ENCODE measurements at regions not wholly inside any gene's neighbourhood (a gene's known extent, or its start where the extent isn't known, plus 50 kb on each side); places are given as distances from the start of the nearest gene placed in this dataset.
"Not testable (repeated sequence)": the region's sequence is repeated elsewhere in the genome, so short reads cannot be mapped to it uniquely, and the experiment has no call there.

- WGBS (ENCODE audit: extremely low coverage, insufficient coverage, insufficient read length), result no CpG with 5 or more reads among the region's 2 CpGs
- H3K23ac ChIP-seq (ENCODE audit: low read length), result not testable (repeated sequence)
These were observed 200.3 kb upstream of the IVNS1ABP start for GRCh38 chr1:185517301-185517700.

GRCh38 chr1:185515696-185516095 is 198.7 kb upstream of the IVNS1ABP start:
- Histone ChIP-seq H3K9me3 (ENCODE audit: insufficient read depth, low read depth, low read length) (no peaks in the 10 kb centered on the region), H4K8ac (ENCODE audit: low read depth, low read length) (no peak overlapping the region), H2AFZ (ENCODE audit: insufficient read depth, low read length, poor library complexity) (no peak overlapping the region), H3K23ac (ENCODE audit: low read length) (no peak overlapping the region), H2AK5ac (ENCODE audit: low read length) (no peak overlapping the region), H3K14ac (ENCODE audit: low read length) (no peak overlapping the region), H4K12ac (ENCODE audit: low read depth, low read length) (no peak overlapping the region), H3K27me3 (ENCODE audit: insufficient read depth, low read length) (no peaks in the 10 kb centered on the region), H3K4me2 (ENCODE audit: low read length) (no peak overlapping the region), H4K91ac (ENCODE audit: low read depth, low read length) (no peak overlapping the region), H3K79me1 (ENCODE audit: low read length) (no peaks in the 10 kb centered on the region), H3K4me3 (ENCODE audit: low read depth, low read length) (no peak overlapping the region), H2BK5ac (ENCODE audit: low read depth, low read length, poor library complexity) (no peak overlapping the region), H3K27ac (ENCODE audit: low read depth, low read length) (no peak overlapping the region), H3K4ac (ENCODE audit: low read depth, low read length) (no peak overlapping the region), H2BK12ac (ENCODE audit: low read length) (no peak overlapping the region), H3K79me2 (ENCODE audit: control insufficient read depth, insufficient read depth, low read length, poor library complexity) (no peaks in the 10 kb centered on the region), H3K36me3 (ENCODE audit: control insufficient read depth in 1 of 2, insufficient read depth in 2 of 2, low read length in 2 of 2) (peaks cover 0 to 1% of the 10 kb centered on the region in 2 experiments), H3K18ac (ENCODE audit: low read length) (no peak overlapping the region), H2BK120ac (ENCODE audit: insufficient read depth, low read length, poor library complexity) (no peak overlapping the region), H3K9ac (ENCODE audit: low read length) (no peak overlapping the region), H3K4me1 (ENCODE audit: control insufficient read depth in 1 of 2, insufficient read depth in 2 of 2, low read length in 2 of 2) (no peaks in the 10 kb centered on the region)
- no CpG with 5 or more reads among the region's 2 CpGs for WGBS (ENCODE audit: extremely low coverage, insufficient coverage, insufficient read length)
- DNase-seq, result peak in 1 of 2 donors; percentile 37

More at GRCh38 chr1:185517301-185517700, 200.3 kb upstream of the IVNS1ABP start:
- H3K36me3 ChIP-seq (ENCODE audit: control insufficient read depth in 1 of 2, insufficient read depth in 2 of 2, low read length in 2 of 2); H3K9ac ChIP-seq (ENCODE audit: low read length); H2AK5ac ChIP-seq (ENCODE audit: low read length); H3K4ac ChIP-seq (ENCODE audit: low read depth, low read length); H3K79me1 ChIP-seq (ENCODE audit: low read length); H3K9me3 ChIP-seq (ENCODE audit: insufficient read depth, low read depth, low read length); H3K18ac ChIP-seq (ENCODE audit: low read length); H2BK12ac ChIP-seq (ENCODE audit: low read length); H4K12ac ChIP-seq (ENCODE audit: low read depth, low read length); DNase-seq; H2BK120ac ChIP-seq (ENCODE audit: insufficient read depth, low read length, poor library complexity); H3K4me2 ChIP-seq (ENCODE audit: low read length); H3K79me2 ChIP-seq (ENCODE audit: control insufficient read depth, insufficient read depth, low read length, poor library complexity); H3K4me3 ChIP-seq (ENCODE audit: low read depth, low read length); H2BK5ac ChIP-seq (ENCODE audit: low read depth, low read length, poor library complexity); H3K4me1 ChIP-seq (ENCODE audit: control insufficient read depth in 1 of 2, insufficient read depth in 2 of 2, low read length in 2 of 2); H3K27ac ChIP-seq (ENCODE audit: low read depth, low read length); H4K91ac ChIP-seq (ENCODE audit: low read depth, low read length); H2AFZ ChIP-seq (ENCODE audit: insufficient read depth, low read length, poor library complexity); H3K14ac ChIP-seq (ENCODE audit: low read length); H4K8ac ChIP-seq (ENCODE audit: low read depth, low read length); H3K27me3 ChIP-seq (ENCODE audit: insufficient read depth, low read length): not testable (repeated sequence)

DNA sequence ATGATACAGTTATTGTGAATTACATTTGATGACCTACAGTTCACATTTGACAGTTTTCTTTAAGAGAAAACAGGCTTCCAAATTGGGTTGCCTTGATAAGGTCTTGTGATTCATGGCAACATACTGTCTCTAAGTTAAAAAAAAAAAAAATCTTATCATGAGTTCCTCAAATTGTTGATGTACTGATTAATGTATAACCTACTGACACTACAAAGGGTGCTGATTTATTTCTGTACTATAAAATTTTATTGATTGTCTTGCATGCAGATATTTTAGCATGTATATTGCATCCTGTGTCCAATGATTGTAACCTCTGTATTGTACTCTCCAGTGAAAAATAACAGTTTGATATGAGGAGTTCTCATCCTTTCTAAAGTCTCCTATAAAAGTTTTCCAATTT is 197.3 kb upstream of the IVNS1ABP start:
- Histone ChIP-seq H3K4ac (ENCODE audit: low read depth, low read length) (no peak overlapping the region), H4K91ac (ENCODE audit: low read depth, low read length) (no peak overlapping the region), H3K14ac (ENCODE audit: low read length) (no peak overlapping the region), H3K36me3 (ENCODE audit: control insufficient read depth in 1 of 2, insufficient read depth in 2 of 2, low read length in 2 of 2) (peaks cover 0 to 1% of the 10 kb centered on the region in 2 experiments), H3K9me3 (ENCODE audit: insufficient read depth, low read depth, low read length) (no peaks in the 10 kb centered on the region), H2AK5ac (ENCODE audit: low read length) (no peak overlapping the region), H2BK120ac (ENCODE audit: insufficient read depth, low read length, poor library complexity) (no peak overlapping the region), H2BK12ac (ENCODE audit: low read length) (no peak overlapping the region), H3K27me3 (ENCODE audit: insufficient read depth, low read length) (no peaks in the 10 kb centered on the region), H4K12ac (ENCODE audit: low read depth, low read length) (no peak overlapping the region), H3K79me2 (ENCODE audit: control insufficient read depth, insufficient read depth, low read length, poor library complexity) (no peaks in the 10 kb centered on the region), H3K27ac (ENCODE audit: low read depth, low read length) (no peak overlapping the region), H3K9ac (ENCODE audit: low read length) (no peak overlapping the region), H3K4me2 (ENCODE audit: low read length) (no peak overlapping the region), H3K18ac (ENCODE audit: low read length) (no peak overlapping the region), H3K79me1 (ENCODE audit: low read length) (no peaks in the 10 kb centered on the region), H2BK5ac (ENCODE audit: low read depth, low read length, poor library complexity) (no peak overlapping the region), H3K4me1 (ENCODE audit: control insufficient read depth in 1 of 2, insufficient read depth in 2 of 2, low read length in 2 of 2) (no peaks in the 10 kb centered on the region), H3K23ac (ENCODE audit: low read length) (no peak overlapping the region), H3K4me3 (ENCODE audit: low read depth, low read length) (no peak overlapping the region), H2AFZ (ENCODE audit: insufficient read depth, low read length, poor library complexity) (no peak overlapping the region), H4K8ac (ENCODE audit: low read depth, low read length) (no peak overlapping the region)
- no peak for DNase-seq

DNA sequence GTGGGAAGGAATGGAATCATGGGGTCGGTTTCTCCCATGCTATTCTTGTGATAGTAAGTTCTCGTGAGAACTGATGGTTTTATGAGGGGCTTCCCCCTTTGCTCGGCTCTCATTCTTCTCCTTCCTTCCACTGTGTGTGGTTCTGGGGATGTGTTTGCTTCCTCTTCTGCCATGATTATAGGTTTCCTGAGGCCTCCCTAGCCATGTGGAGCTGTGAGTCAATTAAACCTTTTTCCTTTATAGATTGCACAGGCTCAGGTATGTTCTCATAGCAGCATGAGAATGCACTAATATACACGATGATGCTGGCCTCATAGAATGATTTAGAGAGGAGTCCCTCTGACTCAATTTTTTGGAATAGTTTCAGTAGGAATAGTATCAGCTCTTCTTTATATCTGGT is 195.4 kb upstream of the IVNS1ABP start:
- Histone ChIP-seq H3K23ac (ENCODE audit: low read length) (no peak overlapping the region), H3K4ac (ENCODE audit: low read depth, low read length) (no peak overlapping the region), H3K14ac (ENCODE audit: low read length) (no peak overlapping the region), H2BK120ac (ENCODE audit: insufficient read depth, low read length, poor library complexity) (no peak overlapping the region), H3K9me3 (ENCODE audit: insufficient read depth, low read depth, low read length) (no peaks in the 10 kb centered on the region), H2BK12ac (ENCODE audit: low read length) (no peak overlapping the region), H3K4me1 (ENCODE audit: control insufficient read depth in 1 of 2, insufficient read depth in 2 of 2, low read length in 2 of 2) (no peaks in the 10 kb centered on the region), H4K91ac (ENCODE audit: low read depth, low read length) (no peak overlapping the region), H4K12ac (ENCODE audit: low read depth, low read length) (no peak overlapping the region), H3K79me1 (ENCODE audit: low read length) (no peaks in the 10 kb centered on the region), H3K27ac (ENCODE audit: low read depth, low read length) (no peak overlapping the region), H3K18ac (ENCODE audit: low read length) (no peak overlapping the region), H2AK5ac (ENCODE audit: low read length) (no peak overlapping the region), H2AFZ (ENCODE audit: insufficient read depth, low read length, poor library complexity) (no peak overlapping the region), H3K4me2 (ENCODE audit: low read length) (no peak overlapping the region), H3K4me3 (ENCODE audit: low read depth, low read length) (no peak overlapping the region), H3K79me2 (ENCODE audit: control insufficient read depth, insufficient read depth, low read length, poor library complexity) (no peaks in the 10 kb centered on the region), H2BK5ac (ENCODE audit: low read depth, low read length, poor library complexity) (no peak overlapping the region), H3K27me3 (ENCODE audit: insufficient read depth, low read length) (no peaks in the 10 kb centered on the region), H3K36me3 (ENCODE audit: control insufficient read depth in 1 of 2, insufficient read depth in 2 of 2, low read length in 2 of 2) (peaks cover 0 to 1% of the 10 kb centered on the region in 2 experiments), H4K8ac (ENCODE audit: low read depth, low read length) (no peak overlapping the region), H3K9ac (ENCODE audit: low read length) (no peak overlapping the region)
- no CpG with 5 or more reads among the region's 4 CpGs for WGBS (ENCODE audit: extremely low coverage, insufficient coverage, insufficient read length)
- no peak for DNase-seq
